HFF-Myc (cell line): ENCODE measurements at regions not wholly inside any gene's neighbourhood (a gene's known extent, or its start where the extent isn't known, plus 50 kb on each side); places are given as distances from the start of the nearest gene placed in this dataset.

ENCODE experiments used
- DNase-seq: peaks from one replicate; pipeline ENCODE4 v3.0.0-alpha.2; 2011; ENCODE audit warnings: low read depth; ENCODE audit errors: extremely low read depth
- H3K4me3 ChIP-seq: replicated peaks from 2 replicates; pipeline ENCODE4 v1.5.1; 2011; ENCODE audit warnings: low read depth, mild to moderate bottlenecking, control low read depth, low read length
- TF ChIP-seq, protein P1 (sequence below): IDR thresholded peaks from 2 replicates; pipeline ENCODE4 v1.5.1; 2012; ENCODE audit warnings: mild to moderate bottlenecking, low read depth, low read length, control low read depth; ENCODE audit errors: missing control alignments

DNA sequence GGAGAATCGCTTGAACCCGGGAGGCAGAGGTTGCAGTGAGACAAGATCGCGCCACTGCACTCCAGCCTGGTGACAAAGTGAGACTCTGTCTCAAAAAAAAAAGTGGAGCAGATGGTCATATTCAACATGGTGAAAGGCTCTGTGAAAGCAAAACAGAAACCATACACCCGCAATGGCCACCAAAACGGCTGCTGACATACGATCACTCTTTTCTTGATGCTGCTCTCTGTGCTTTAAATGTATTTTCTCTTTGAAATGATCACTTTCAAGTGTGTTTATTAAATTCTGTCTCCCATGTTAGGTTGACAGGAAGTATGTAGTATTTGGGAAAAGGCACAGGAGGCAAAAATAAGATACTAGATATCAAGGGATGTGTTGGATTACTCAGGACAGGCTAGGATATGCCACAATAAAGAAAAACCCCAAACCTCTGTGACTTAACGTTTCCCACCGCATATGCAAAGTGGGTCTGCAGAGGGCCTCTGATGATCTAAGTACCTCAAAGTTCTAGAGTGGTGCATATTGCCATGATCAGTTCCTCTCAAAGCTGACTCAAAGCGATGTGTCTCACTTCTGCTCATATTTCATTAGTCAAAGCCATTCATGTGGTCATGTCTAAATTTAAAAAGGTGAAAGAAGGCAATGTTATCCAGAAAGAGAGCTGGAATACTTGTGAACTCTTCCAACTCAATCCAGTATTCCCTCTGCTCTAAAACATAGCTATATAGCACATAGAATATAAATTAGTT, 155.1 kb upstream of the SOX4 start:
- H3K4me3 ChIP-seq = no peak overlapping the region
- DNase-seq = no peak
- TF ChIP-seq, protein P1, sequence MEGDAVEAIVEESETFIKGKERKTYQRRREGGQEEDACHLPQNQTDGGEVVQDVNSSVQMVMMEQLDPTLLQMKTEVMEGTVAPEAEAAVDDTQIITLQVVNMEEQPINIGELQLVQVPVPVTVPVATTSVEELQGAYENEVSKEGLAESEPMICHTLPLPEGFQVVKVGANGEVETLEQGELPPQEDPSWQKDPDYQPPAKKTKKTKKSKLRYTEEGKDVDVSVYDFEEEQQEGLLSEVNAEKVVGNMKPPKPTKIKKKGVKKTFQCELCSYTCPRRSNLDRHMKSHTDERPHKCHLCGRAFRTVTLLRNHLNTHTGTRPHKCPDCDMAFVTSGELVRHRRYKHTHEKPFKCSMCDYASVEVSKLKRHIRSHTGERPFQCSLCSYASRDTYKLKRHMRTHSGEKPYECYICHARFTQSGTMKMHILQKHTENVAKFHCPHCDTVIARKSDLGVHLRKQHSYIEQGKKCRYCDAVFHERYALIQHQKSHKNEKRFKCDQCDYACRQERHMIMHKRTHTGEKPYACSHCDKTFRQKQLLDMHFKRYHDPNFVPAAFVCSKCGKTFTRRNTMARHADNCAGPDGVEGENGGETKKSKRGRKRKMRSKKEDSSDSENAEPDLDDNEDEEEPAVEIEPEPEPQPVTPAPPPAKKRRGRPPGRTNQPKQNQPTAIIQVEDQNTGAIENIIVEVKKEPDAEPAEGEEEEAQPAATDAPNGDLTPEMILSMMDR = no peak

DNA sequence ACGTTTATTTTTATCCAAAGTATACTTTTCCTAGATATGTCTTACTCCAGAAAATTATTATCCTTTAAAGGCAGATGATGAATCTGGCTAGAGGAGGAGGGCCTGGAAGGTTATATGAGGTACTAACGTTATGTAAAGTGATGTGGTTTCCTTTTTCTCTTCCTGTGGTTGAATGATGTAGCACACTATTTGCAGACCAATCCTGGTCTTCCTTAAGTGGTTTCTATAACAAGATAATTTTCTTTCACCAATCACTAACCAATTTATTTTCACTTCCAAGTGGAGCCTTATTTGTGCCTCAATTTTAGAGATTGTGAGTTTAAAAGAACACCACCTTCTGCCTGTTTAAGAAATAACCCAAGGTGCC, 154.6 kb upstream of the SOX4 start:
- TF ChIP-seq, protein P1 = no peak
- no peak for DNase-seq
- H3K4me3 ChIP-seq = no peak overlapping the region

DNA sequence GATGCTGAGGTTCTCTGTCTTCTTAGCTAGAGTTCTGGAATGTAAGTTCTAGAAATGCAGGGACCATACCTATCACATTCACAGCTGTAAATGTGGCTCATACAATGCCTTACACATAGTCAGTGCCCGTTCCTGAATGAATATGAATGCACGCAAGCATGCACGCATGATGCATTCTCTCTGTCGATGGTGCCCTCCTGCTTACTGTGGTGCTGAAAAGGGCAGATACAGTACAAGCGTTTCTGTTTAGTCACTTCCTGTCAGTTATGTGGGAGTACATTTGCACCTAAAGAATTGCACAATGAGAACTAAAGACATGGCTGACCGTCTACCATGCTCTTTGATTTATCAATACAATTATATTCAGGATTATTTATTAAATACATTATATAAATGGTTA, 152.2 kb upstream of the SOX4 start:
- no peak for DNase-seq
- TF ChIP-seq, protein P1 = no peak
- no peak overlapping the region for H3K4me3 ChIP-seq

DNA sequence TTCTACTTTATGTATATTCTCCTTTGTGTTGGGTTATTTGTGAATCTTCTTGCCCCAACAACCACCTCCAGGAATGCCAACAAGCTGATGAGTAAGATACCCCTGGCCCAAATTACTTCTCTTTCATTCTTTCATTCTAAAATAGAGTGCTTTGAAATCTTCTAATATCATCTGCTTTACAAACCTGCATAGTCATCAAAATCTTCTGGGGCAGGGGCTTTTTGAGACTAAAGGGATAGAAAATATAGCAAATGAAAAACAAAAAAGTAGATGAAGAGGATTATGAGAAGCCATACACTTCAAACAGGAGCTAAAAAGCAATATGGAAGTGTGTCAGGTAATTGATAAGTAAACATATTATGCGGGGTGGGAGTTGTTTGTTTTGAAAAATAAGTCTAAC, 150.7 kb upstream of the SOX4 start:
- DNase-seq = no peak
- TF ChIP-seq, protein P1 = no peak
- H3K4me3 ChIP-seq = no peak overlapping the region

DNA sequence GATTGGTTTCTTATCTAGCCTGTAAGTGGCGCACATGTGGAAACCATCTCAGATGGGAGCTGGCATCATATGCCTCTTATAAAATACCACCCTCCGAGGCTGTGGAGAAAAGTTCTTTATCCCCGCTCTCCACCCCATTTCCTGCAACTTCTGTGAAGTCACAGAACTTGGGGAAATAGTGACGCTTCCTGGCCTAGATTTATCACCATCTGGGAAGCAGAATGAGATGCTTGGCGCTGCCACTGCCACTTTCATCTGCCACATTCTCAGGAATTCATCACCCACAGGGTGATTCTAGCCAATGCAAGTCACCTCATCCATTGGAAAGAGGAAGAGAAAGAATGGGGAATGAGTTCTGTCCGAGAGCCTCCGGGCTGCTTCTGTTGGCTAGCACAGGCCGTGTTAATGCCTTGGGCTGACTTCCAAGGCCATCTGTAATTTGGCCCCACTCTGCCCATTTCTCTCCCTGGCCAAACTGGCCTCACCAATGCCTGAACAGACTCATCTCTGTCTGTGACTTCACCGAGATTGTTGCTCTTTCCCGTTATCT, 148.8 kb upstream of the SOX4 start:
- DNase-seq = no peak
- H3K4me3 ChIP-seq = no peak overlapping the region
- TF ChIP-seq, protein P1 = no peak

DNA sequence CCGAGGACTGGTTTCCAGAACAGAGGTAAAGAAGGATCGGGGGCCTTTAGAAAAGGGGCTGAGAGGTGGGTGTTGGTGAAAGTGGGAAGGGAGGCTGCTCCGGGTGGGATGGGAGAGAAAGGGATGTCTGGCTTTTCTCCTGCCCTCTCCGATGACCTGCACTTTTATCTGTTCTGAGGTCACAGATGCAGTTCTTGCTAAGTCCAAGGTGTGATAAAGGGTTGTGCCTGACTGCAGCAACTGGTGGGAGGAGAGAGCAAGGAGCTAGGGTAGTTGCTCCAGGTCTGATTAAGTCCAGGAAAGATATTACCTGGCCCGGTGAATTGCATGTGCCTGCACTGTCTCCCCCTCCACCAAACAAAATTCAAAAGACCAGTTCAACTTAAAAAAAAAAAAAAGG, 145.6 kb upstream of the SOX4 start:
- no peak overlapping the region for H3K4me3 ChIP-seq
- no peak for DNase-seq
- TF ChIP-seq, protein P1 = no peak
